Fibroblast of lung (primary cell): ENCODE measurements at regions not wholly inside any gene's neighbourhood (a gene's known extent, or its start where the extent isn't known, plus 50 kb on each side); places are given as distances from the start of the nearest gene placed in this dataset.
A peak's percentile ranks its signal among the peaks of the same experiment; 100 is the strongest.

Experiments
- DNase-seq, 2 donors: peaks; one replicate each; pipeline versions ENCODE4 v3.0.0 to v3.0.0-alpha.2; 2010; ENCODE audit warnings: low read depth in 2 of 2
- H2AFZ ChIP-seq: 2 replicates; pipeline ENCODE4 v1.5.1; 2012; ENCODE audit warnings: low read length, control low read depth, inconsistent platforms
- H3K27ac ChIP-seq: 2 replicates; pipeline ENCODE4 v1.5.1; 2011; ENCODE audit warnings: low read length, control low read depth; ENCODE audit not compliant: insufficient read depth
- H3K27me3 ChIP-seq: 2 replicates; pipeline ENCODE4 v1.5.1; 2011; ENCODE audit warnings: mild to moderate bottlenecking, low read length; ENCODE audit not compliant: control insufficient read depth, insufficient read depth
- H3K36me3 ChIP-seq: 2 replicates; pipeline ENCODE4 v1.5.1; 2011; ENCODE audit warnings: low read length; ENCODE audit not compliant: control insufficient read depth, insufficient read depth
- H3K4me1 ChIP-seq: 2 replicates; pipeline ENCODE4 v1.5.1; 2011; ENCODE audit warnings: low read length; ENCODE audit not compliant: control insufficient read depth, insufficient read depth; ENCODE audit errors: extremely low read depth
- H3K4me2 ChIP-seq: 2 replicates; pipeline ENCODE4 v1.5.1; 2011; ENCODE audit warnings: low read length, control low read depth; ENCODE audit not compliant: insufficient read depth; ENCODE audit errors: extremely low read depth
- H3K4me3 ChIP-seq, 4 experiments: fragments of 200-600 bp in 1 of 4; sonication (generic) in 1 of 4; replicated peaks in 1 of 4; 2 replicates each; pipeline ENCODE4 v1.5.1; 2011 to 2016; ENCODE audit warnings: low read length in 4 of 4, low read depth in 3 of 4, mild to moderate bottlenecking in 3 of 4, control low read depth in 2 of 4, inconsistent platforms in 1 of 4, mixed read lengths in 1 of 4; ENCODE audit not compliant: insufficient read depth in 1 of 4; ENCODE audit errors: control extremely low read depth in 1 of 4
- H3K79me2 ChIP-seq: 2 replicates; pipeline ENCODE4 v1.5.1; 2012; ENCODE audit warnings: mild to moderate bottlenecking, low read length, inconsistent platforms; ENCODE audit not compliant: control insufficient read depth, insufficient read depth
- H3K9ac ChIP-seq: 2 replicates; pipeline ENCODE4 v1.5.1; 2011; ENCODE audit warnings: mild to moderate bottlenecking, low read length, control low read depth; ENCODE audit not compliant: insufficient read depth
- H3K9me3 ChIP-seq: 2 replicates; pipeline ENCODE4 v1.5.1; 2012; ENCODE audit warnings: low read depth, low read length; ENCODE audit not compliant: control insufficient read depth, insufficient read depth
- H4K20me1 ChIP-seq: 2 replicates; pipeline ENCODE4 v1.5.1; 2011; ENCODE audit warnings: low read length; ENCODE audit not compliant: control insufficient read depth, insufficient read depth; ENCODE audit errors: extremely low read depth
- CTCF ChIP-seq, 2 donors: IDR thresholded peaks in 1 of 2; conservative IDR thresholded peaks in 1 of 2; 1 replicate in 1 of 2; 2 replicates in 1 of 2; pipeline ENCODE4 v1.5.1; 2011 to 2012; ENCODE audit warnings: low read length in 2 of 2, control low read depth in 1 of 2, inconsistent platforms in 1 of 2, low read depth in 1 of 2, mild to moderate bottlenecking in 1 of 2
- EZH2 ChIP-seq: IDR thresholded peaks from 2 replicates; pipeline ENCODE4 v1.5.1; 2012; ENCODE audit warnings: low read length, control low read depth, mild to moderate bottlenecking; ENCODE audit errors: missing control alignments

- Histone ChIP-seq H3K4me1 (no peaks in the 10 kb centered on the region), H3K4me2 (no peak overlapping the region), H3K27ac (no peak overlapping the region), H2AFZ (no peak overlapping the region), H3K36me3 (no peaks in the 10 kb centered on the region), H3K9me3 (no peaks in the 10 kb centered on the region), H3K9ac (no peak overlapping the region), H4K20me1 (no peaks in the 10 kb centered on the region), H3K4me3 (no peak overlapping the region), H3K27me3 (no peaks in the 10 kb centered on the region), H3K79me2 (no peaks in the 10 kb centered on the region)
- no peak for TF ChIP-seq EZH2
- TF ChIP-seq CTCF (conservative IDR thresholded peaks at IDR 0.05 in 1 of 2, IDR thresholded peaks at IDR 0.05 in 1 of 2; ENCODE audit: low read depth in 1 of 2, low read length in 2 of 2) = no peak
- DNase-seq = no peak
Measured at GRCh38 chr2:5173876-5174535, 518.2 kb upstream of the SOX11 start.

- H2AFZ ChIP-seq = no peak overlapping the region
- DNase-seq = no peak
- no peaks in the 10 kb centered on the region for H3K79me2 ChIP-seq
- H3K9me3 ChIP-seq = no peaks in the 10 kb centered on the region
- no peak overlapping the region for H3K4me3 ChIP-seq
- no peaks in the 10 kb centered on the region for H3K27me3 ChIP-seq
- no peak overlapping the region for H3K9ac ChIP-seq
- no peaks in the 10 kb centered on the region for H3K36me3 ChIP-seq
- TF ChIP-seq CTCF (conservative IDR thresholded peaks at IDR 0.05 in 1 of 2, IDR thresholded peaks at IDR 0.05 in 1 of 2; ENCODE audit: low read depth in 1 of 2, low read length in 2 of 2) (no peak), EZH2 (no peak)
- no peak overlapping the region for H3K27ac ChIP-seq
- no peaks in the 10 kb centered on the region for H3K4me1 ChIP-seq
- H3K4me2 ChIP-seq = no peak overlapping the region
- H4K20me1 ChIP-seq = no peaks in the 10 kb centered on the region
Measured at GRCh38 chr2:5175231-5175630, 517.0 kb upstream of the SOX11 start.

GRCh38 chr2:5176764-5177163, 515.4 kb upstream of the SOX11 start:
- Histone ChIP-seq H3K9me3 (no peaks in the 10 kb centered on the region), H3K9ac (no peak overlapping the region), H3K27me3 (no peaks in the 10 kb centered on the region), H3K79me2 (no peaks in the 10 kb centered on the region), H3K4me2 (no peak overlapping the region), H4K20me1 (no peaks in the 10 kb centered on the region), H3K4me1 (no peaks in the 10 kb centered on the region), H3K36me3 (no peaks in the 10 kb centered on the region), H3K4me3 (no peak overlapping the region), H2AFZ (no peak overlapping the region), H3K27ac (no peak overlapping the region)
- no peak for TF ChIP-seq CTCF (conservative IDR thresholded peaks at IDR 0.05 in 1 of 2, IDR thresholded peaks at IDR 0.05 in 1 of 2; ENCODE audit: low read depth in 1 of 2, low read length in 2 of 2)
- no peak for TF ChIP-seq EZH2
- peak; percentile 3 to 44 for DNase-seq
